Bronchial epithelial cell (primary cell): ENCODE measurements at regions not wholly inside any gene's neighbourhood (a gene's known extent, or its start where the extent isn't known, plus 50 kb on each side); places are given as distances from the start of the nearest gene placed in this dataset.

Experiments used
- DNase-seq: peaks from one replicate; pipeline ENCODE4 v3.0.0-alpha.2; 2010; ENCODE audit warnings: low read depth
- FAIRE-seq: peaks from 2 replicates; lab custom pipeline; 2011; peaks lifted over from hg19 to GRCh38; lab: Jason Lieb, UNC
- H3K27me3 ChIP-seq: 2 replicates; pipeline ENCODE4 v1.5.1; 2011; ENCODE audit warnings: low read length; ENCODE audit not compliant: control insufficient read depth, insufficient read depth
- H3K36me3 ChIP-seq: 2 replicates; pipeline ENCODE4 v1.5.1; 2011; ENCODE audit warnings: low read length; ENCODE audit not compliant: control insufficient read depth, insufficient read depth
- H3K4me3 ChIP-seq: 2 replicates; pipeline ENCODE4 v1.5.1; 2011; ENCODE audit warnings: mild to moderate bottlenecking, low read depth, low read length, control low read depth
- CTCF ChIP-seq: IDR thresholded peaks from 2 replicates; pipeline ENCODE4 v1.5.1; 2011; ENCODE audit warnings: mild to moderate bottlenecking, moderate library complexity, low read length, control low read depth, inconsistent platforms; ENCODE audit not compliant: insufficient read depth, severe bottlenecking

DNA sequence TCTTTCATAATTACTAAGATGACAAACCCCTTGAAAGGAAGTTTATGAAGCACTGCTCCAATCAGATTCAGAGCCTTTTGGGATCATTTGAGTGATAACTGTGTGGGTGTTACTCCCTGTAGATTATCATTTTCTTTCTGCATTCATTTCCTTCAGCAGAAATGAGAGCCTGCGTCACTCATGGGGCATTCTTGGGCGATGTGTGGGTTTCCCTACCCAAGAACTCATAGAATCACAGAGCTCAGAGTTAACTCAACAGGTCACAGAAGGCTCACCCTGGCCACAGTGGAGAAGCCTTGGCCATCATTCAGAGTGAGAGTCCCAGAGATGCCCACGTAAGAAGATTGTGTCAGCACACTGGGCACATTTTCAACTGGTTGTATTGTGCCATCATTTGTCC is 401.9 kb downstream of the TLE4 start:
- DNase-seq (no peak), FAIRE-seq (no peak)
- H3K27me3 ChIP-seq = no peaks in the 10 kb centered on the region
- no peaks in the 10 kb centered on the region for H3K36me3 ChIP-seq
- H3K4me3 ChIP-seq = no peak overlapping the region
- TF ChIP-seq CTCF = no peak

DNA sequence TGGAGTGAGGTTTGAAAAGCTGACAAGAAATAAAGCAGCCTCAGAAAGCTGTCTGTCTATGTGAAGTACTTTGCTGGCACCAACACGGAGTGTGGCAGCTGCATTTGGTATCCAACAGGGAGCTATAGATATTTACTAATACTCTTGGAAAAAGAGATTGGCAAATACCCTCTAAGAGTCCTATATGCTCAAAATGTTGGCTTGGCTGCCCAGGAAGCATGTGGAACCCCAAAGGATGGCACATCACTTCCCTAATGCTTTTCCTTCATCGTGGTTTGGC is 398.3 kb downstream of the TLE4 start:
- no peak for FAIRE-seq
- no peaks in the 10 kb centered on the region for H3K36me3 ChIP-seq

DNA sequence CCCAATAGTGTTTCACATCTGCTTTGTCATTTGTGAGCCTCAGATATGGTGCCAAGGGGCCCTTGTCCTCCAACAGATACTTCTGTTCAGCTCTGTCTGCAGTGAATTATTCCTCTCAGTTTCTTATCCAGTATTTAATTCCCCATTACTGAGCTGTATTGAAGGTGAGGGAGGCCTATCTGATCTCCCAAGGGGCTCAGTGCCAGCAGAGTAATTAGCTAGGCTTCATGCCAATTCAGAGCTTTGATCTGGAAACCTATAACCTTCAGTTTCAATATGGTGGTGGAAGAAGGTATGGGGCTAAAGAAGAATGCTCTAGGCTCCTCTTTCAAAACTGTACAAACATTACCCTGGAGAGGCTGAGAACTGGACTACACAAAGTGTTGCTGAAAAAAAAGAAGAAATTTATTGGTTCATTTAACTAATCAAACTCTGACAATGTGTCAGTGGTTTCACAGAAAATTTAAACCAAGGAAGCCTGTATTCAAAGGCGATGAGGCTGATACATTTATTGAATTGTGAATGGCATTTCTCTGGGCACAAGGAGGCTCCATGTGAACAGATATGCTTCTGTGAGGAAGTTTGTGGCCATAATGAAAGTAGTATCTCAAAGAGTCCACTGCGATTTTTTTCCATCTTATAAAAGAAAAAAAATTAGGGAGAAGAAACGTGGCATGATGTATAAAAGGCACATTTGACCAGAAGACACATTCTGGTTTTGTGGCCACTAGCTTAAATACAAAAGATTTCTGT is 397.8 kb downstream of the TLE4 start:
- no peaks in the 10 kb centered on the region for H3K36me3 ChIP-seq
- H3K27me3 ChIP-seq = no peaks in the 10 kb centered on the region
- DNase-seq = no peak
- H3K4me3 ChIP-seq = no peak overlapping the region
- TF ChIP-seq CTCF = no peak
- FAIRE-seq = no peak

More for the DNA sequence above, 398.3 kb downstream of the TLE4 start:
- H3K4me3 ChIP-seq = no peak overlapping the region
- DNase-seq = no peak
- H3K27me3 ChIP-seq = no peaks in the 10 kb centered on the region
- no peak for TF ChIP-seq CTCF

- no peaks in the 10 kb centered on the region for H3K36me3 ChIP-seq
- no peaks in the 10 kb centered on the region for H3K27me3 ChIP-seq
- DNase-seq (no peak), FAIRE-seq (no peak)
- no peak overlapping the region for H3K4me3 ChIP-seq
- TF ChIP-seq CTCF = no peak
Measured at GRCh38 chr9:79968533-79968932, 396.8 kb downstream of the TLE4 start.

DNA sequence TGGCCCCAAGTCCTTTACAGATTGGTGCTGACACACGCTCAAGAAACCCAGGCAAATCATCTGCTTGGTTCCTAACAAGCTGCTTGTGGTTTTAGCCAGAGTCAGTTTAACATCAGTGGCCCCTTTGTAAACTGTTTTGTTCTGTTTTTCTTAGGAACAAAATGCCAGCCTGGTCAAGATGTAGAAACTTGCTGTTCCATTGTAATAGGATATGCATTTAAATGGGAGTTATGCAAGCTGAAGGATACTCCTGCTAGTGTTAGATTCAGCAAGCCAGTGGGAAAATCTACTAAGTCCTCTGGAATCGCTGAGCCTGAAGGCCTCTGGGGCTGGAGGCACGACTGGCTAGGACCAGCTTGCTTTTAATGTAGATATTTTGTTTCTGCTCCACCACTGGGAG is 391.1 kb downstream of the TLE4 start:
- FAIRE-seq (no peak), DNase-seq (no peak)
- TF ChIP-seq CTCF = no peak
- H3K4me3 ChIP-seq = no peak overlapping the region
- no peaks in the 10 kb centered on the region for H3K36me3 ChIP-seq
- H3K27me3 ChIP-seq = no peaks in the 10 kb centered on the region

- TF ChIP-seq CTCF = no peak
- FAIRE-seq (no peak), DNase-seq (no peak)
- Histone ChIP-seq H3K36me3 (no peaks in the 10 kb centered on the region), H3K27me3 (no peaks in the 10 kb centered on the region), H3K4me3 (no peak overlapping the region)
Measured at GRCh38 chr9:79962150-79962549, 390.4 kb downstream of the TLE4 start.
